Right lobe of liver (tissue), 4 donors: ENCODE measurements at regions not wholly inside any gene's neighbourhood (a gene's known extent, or its start where the extent isn't known, plus 50 kb on each side); places are given as distances from the start of the nearest gene placed in this dataset.

ENCODE experiments used
- CTCF ChIP-seq, 4 donors: fragments of 200-600 bp in 3 of 4; fragments of 450-650 bp in 1 of 4; IDR thresholded peaks; one replicate each; pipeline versions ENCODE4 v1.5.1 to v1.8.0; 2016 to 2022; ENCODE audit warnings: antibody characterized with exemption in 4 of 4, mild to moderate bottlenecking in 2 of 4
- POLR2A ChIP-seq: fragments of 450-650 bp; IDR thresholded peaks from one replicate; pipeline ENCODE4 v1.6.1; 2017; ENCODE audit warnings: antibody characterized with exemption, mild to moderate bottlenecking
- donor health status: DM: no; HTN: no; CAD: no.
- donor health status: DM: no; HTN: no; CAD: no.
- donor health status: DM: no; HTN: yes; CAD: no.

- TF ChIP-seq CTCF (IDR thresholded peaks at IDR 0.05), result no peak
- TF ChIP-seq POLR2A, result no peak
Observed at GRCh38 chr10:90977162-90977854, 56.4 kb upstream of the ANKRD1 start.
